ENCODE measurements at regions not wholly inside any gene's neighbourhood (a gene's known extent, or its start where the extent isn't known, plus 50 kb on each side); places are given as distances from the start of the nearest gene placed in this dataset.
A peak's percentile ranks its signal among the peaks of the same experiment; 100 is the strongest.

- DNase-seq (ENCODE audit: low spot score): no peak
Measured at GRCh38 chr1:116454940-116455339, 81.9 kb downstream of the ATP1A1 start.

DNA sequence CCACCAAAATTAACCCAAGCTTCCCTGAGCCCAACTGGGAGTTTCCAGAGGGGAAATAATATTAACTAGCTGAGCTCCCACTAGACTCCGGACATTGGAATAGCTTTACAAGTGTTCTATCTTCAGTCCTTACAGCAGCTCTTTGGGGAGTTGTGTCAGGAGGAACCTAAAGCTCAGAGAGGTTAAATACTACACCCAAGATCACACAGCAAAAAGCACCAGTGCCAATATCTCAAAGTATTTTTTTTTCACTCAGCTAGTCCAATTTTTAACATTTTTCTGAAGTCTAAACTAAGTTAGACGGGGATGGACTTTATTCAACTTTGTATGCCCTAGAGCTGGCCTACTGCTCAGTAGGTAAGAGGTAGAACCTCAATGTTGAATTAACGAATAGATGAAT, 82.5 kb downstream of the ATP1A1 start:
- no peak for DNase-seq (ENCODE audit: low spot score)

- no peak for DNase-seq (ENCODE audit: low spot score)
Measured at GRCh38 chr1:116457946-116458604, 85.0 kb downstream of the ATP1A1 start.

DNA sequence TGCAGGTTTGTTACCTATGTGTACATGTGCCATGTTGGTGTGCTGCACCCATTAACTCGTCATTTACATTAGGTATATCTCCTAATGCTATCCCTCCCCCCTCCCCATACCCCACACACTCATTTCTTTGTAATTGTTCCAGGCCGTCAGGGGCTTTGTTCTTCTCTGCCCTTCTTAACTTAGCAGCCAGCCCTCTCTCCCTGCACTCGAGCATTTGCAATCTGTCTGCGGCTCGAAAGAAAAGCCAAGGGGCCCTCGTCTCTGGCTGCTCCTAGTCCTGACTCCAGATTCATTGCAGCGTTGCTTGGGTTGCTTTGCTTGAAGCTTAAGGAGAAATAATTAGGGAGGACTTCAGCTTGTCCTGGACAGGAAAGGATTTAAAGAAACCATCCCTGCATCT, 85.7 kb downstream of the ATP1A1 start:
- peak; percentile 30 for DNase-seq (ENCODE audit: low spot score)

DNA sequence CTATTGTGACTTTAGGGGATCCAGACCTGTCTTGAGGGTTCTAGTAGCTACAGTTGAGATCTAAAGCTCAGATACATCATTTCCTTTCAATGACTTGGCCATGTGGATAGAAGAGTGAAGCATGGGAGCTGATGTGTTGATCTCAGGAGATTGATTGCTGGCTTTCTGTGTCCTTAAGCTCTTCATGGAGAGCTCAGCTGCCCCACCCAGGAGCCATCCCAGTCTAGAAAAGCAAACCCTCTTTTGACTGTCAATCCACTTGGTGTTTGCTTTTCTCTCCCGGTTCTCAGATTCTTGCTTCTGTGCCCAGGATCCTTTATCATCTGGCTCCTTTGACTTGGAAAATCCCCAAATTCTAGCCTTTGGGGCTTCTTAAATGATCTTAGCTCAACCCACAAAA, 87.2 kb downstream of the ATP1A1 start:
- DNase-seq (ENCODE audit: low spot score): no peak

GRCh38 chr1:116460783-116461376, 87.8 kb downstream of the ATP1A1 start:
- no peak for DNase-seq (ENCODE audit: low spot score)

DNA sequence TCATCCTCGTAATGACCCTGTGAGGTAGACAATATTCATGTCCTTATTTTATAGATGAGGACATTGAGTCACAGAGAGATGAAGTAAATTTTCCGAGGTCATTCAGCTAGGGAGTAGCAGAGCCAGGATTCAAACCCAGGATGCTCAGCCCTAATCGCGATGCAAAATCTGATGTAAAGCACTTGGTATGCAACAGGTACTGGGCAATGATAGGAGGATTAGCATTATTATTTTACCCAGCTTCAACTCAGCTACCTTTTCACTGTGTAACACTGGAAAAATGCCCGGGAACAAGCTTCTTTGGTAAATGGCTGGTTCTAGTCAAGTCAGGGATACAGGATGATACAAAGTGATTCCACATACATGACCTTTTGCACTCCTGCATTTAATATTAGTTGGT, 88.7 kb downstream of the ATP1A1 start:
- no peak for DNase-seq (ENCODE audit: low spot score)

DNA sequence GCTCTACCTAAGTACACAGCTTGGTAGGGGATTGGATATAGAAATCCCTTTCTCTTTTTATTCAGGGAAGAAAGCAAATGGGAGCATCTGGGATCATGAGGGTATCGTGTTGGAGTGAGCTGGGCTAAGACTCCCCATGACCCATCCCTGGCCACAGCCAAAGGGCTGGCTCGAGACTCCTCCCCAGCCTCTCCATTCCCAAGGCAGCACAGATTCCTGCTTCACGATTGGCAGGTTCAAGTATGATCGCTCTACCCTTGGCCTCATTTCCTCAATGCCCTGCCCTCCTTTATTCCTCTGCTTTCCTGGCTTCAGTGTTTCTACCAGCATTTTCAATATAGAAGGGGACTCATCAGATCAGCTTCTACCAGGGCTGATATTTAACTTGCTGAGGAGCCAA, 89.7 kb downstream of the ATP1A1 start:
- no peak for DNase-seq (ENCODE audit: low spot score)

DNA sequence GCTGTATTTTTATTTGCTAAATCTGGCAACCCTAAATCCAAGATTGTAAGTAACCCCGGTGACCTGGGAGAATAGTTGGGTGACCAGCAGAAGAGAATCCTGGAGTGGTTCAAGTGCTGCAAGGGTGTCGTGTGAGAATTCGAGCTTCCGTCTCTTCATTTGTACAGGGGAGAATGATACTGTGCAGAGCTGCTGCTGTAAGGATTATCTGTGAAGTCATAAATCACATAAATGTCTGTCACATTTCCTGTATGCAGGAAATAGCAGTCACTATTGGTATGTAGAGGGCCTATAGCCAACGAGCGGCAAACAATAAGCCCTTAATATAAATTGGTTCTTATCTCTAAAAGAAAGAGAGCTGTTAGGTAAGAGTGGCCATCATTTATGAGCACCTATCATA, 90.7 kb downstream of the ATP1A1 start:
- DNase-seq (ENCODE audit: low spot score): no peak
